Thymus (tissue), 11 donors: ENCODE measurements at regions not wholly inside any gene's neighbourhood (a gene's known extent, or its start where the extent isn't known, plus 50 kb on each side); places are given as distances from the start of the nearest gene placed in this dataset.

Experiments used
- DNase-seq, 9 donors: peaks; one replicate each; pipeline ENCODE4 v3.0.0-alpha.2; 2013; ENCODE audit warnings: low spot score in 9 of 9, low read depth in 6 of 9, missing footprints in 1 of 9
- H3K27ac ChIP-seq, 2 donors: one replicate each; pipeline ENCODE4 v1.5.1; 2013; ENCODE audit warnings: control low read depth in 1 of 2, low read depth in 1 of 2, low read length in 1 of 2, mild to moderate bottlenecking in 1 of 2, moderate library complexity in 1 of 2
- H3K27me3 ChIP-seq, 2 donors: one replicate each; pipeline ENCODE4 v1.5.1; 2013; ENCODE audit warnings: low read length in 1 of 2; ENCODE audit not compliant: control insufficient read depth in 2 of 2, insufficient read depth in 1 of 2
- H3K36me3 ChIP-seq, 2 donors: one replicate each; pipeline ENCODE4 v1.5.1; 2013; ENCODE audit warnings: low read length in 1 of 2, mild to moderate bottlenecking in 1 of 2, moderate library complexity in 1 of 2; ENCODE audit not compliant: control insufficient read depth in 2 of 2, insufficient read depth in 2 of 2
- H3K4me1 ChIP-seq, 2 donors: one replicate each; pipeline ENCODE4 v1.5.1; 2013; ENCODE audit warnings: low read length in 2 of 2; ENCODE audit not compliant: control insufficient read depth in 2 of 2, insufficient read depth in 2 of 2
- H3K4me3 ChIP-seq, 2 donors: one replicate each; pipeline ENCODE4 v1.5.1; 2013; ENCODE audit warnings: low read length in 2 of 2, control low read depth in 1 of 2, mild to moderate bottlenecking in 1 of 2
- H3K9me3 ChIP-seq, 2 donors: one replicate each; pipeline ENCODE4 v1.5.1; 2013; ENCODE audit warnings: low read length in 1 of 2, mild to moderate bottlenecking in 1 of 2; ENCODE audit not compliant: control insufficient read depth in 2 of 2, insufficient read depth in 1 of 2
- WGBS: extraction: QIAGEN DNeasy Blood & Tissue Kit; methylation state at CpG from one replicate; pipeline ENCODE4 v1.1.7; 2013; 5-methylcytosine and 5-hydroxymethylcytosine counted together
- donor health status: healthy.

GRCh38 chr5:110346893-110347358 lies 379.5 kb downstream of the TMEM232 start:
- Histone ChIP-seq H3K27me3 (no peaks in the 10 kb centered on the region), H3K27ac (no peak overlapping the region), H3K4me1 (no peaks in the 10 kb centered on the region), H3K4me3 (no peak overlapping the region), H3K36me3 (no peaks in the 10 kb centered on the region), H3K9me3 (no peaks in the 10 kb centered on the region)
- no peak for DNase-seq

DNA sequence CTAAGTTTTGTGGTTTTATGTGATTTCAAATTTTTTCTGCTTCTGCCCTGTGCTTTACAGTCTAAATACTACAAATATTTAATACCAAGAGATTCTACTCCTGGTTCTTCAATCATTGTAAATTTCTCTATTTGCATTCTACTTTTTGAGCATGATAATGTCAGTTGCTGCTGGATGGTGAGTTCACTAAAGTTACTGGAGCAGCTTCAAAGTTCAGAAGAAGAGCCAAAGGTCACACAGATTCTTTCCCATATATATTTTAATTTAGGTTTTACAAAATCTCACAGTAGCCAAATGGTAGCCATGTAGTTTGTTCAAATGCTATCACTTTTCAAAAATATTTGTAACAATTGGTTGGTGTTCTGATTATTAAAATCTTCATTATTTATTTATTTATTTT lies 378.7 kb downstream of the TMEM232 start:
- H3K4me1 ChIP-seq: no peaks in the 10 kb centered on the region
- H3K36me3 ChIP-seq: no peaks in the 10 kb centered on the region
- H3K27ac ChIP-seq: no peak overlapping the region
- no peaks in the 10 kb centered on the region for H3K27me3 ChIP-seq
- no peak for DNase-seq
- H3K4me3 ChIP-seq: no peak overlapping the region
- peaks cover 0 to under 1% of the 10 kb centered on the region in 2 donors for H3K9me3 ChIP-seq

DNA sequence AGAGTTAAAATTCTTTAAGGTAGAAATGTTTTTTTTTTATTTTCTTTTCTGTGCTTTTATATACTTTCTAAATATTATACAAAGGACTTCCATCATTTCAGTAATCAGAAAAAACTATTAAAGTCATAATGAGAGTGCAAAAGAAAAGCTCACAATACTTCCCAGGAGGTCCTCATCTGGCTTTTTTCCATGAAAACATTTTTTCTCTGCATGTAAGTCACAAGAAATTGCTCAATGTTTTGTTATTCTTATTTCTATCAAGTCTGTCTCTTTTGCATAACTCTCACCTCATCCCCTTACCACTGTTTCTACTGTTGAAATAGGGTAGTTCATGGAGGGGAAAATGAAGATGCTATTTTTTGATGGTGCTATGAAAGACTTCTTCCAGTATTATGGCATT lies 375.0 kb downstream of the TMEM232 start:
- peaks cover 0 to 4% of the 10 kb centered on the region in 2 donors for H3K9me3 ChIP-seq
- no peak for DNase-seq
- no peak overlapping the region for H3K27ac ChIP-seq
- no peaks in the 10 kb centered on the region for H3K36me3 ChIP-seq
- no peak overlapping the region for H3K4me3 ChIP-seq
- H3K27me3 ChIP-seq: no peaks in the 10 kb centered on the region
- H3K4me1 ChIP-seq: no peaks in the 10 kb centered on the region

GRCh38 chr5:110354311-110354710 lies 372.2 kb downstream of the TMEM232 start:
- DNase-seq: no peak
- Histone ChIP-seq H3K27me3 (no peaks in the 10 kb centered on the region), H3K36me3 (no peaks in the 10 kb centered on the region), H3K4me1 (no peaks in the 10 kb centered on the region), H3K27ac (no peak overlapping the region), H3K9me3 (peaks cover 0 to 4% of the 10 kb centered on the region in 2 donors), H3K4me3 (no peak overlapping the region)
- 90% methylated on average over 3 of the region's 3 CpGs for WGBS

- 94% methylated on average over 8 of the region's 8 CpGs for WGBS
- no peaks in the 10 kb centered on the region for H3K4me1 ChIP-seq
- no peak overlapping the region for H3K4me3 ChIP-seq
- H3K27ac ChIP-seq: no peak overlapping the region
- H3K27me3 ChIP-seq: no peaks in the 10 kb centered on the region
- H3K36me3 ChIP-seq: no peaks in the 10 kb centered on the region
- H3K9me3 ChIP-seq: peaks cover 0 to 4% of the 10 kb centered on the region in 2 donors
- DNase-seq: no peak
Observed at GRCh38 chr5:110354915-110355644, 371.4 kb downstream of the TMEM232 start.

DNA sequence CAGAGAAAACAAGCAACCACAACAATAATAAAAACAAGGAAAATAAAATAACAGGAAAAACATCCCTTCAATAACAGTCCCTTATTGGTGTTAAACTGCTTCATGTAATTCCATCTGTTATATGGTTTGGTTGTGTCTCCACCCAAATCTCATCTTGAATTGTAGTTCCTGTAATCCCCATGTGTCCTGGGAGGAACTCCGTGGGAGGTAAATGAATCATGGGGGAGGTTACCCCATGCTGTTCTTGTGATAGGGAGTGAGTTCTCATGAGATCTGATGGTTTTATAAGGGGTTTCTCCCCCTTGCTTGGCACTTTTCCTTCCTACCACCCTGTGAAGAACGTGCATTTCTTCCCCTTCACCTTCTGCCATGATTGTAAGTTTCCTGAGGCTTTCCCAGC lies 369.8 kb downstream of the TMEM232 start:
- H3K4me3 ChIP-seq: no peak overlapping the region
- H3K4me1 ChIP-seq: no peaks in the 10 kb centered on the region
- H3K27me3 ChIP-seq: no peaks in the 10 kb centered on the region
- H3K36me3 ChIP-seq: no peaks in the 10 kb centered on the region
- peaks cover 0 to 4% of the 10 kb centered on the region in 2 donors for H3K9me3 ChIP-seq
- H3K27ac ChIP-seq: no peak overlapping the region
- WGBS: 94% methylated on average over 2 of the region's 2 CpGs
- DNase-seq: no peak

GRCh38 chr5:110359221-110359620 lies 367.2 kb downstream of the TMEM232 start:
- Histone ChIP-seq H3K9me3 (no peaks in the 10 kb centered on the region), H3K36me3 (no peaks in the 10 kb centered on the region), H3K4me1 (no peaks in the 10 kb centered on the region), H3K27ac (no peak overlapping the region), H3K27me3 (no peaks in the 10 kb centered on the region), H3K4me3 (no peak overlapping the region)
- 90% methylated on average over 1 of the region's 1 CpG for WGBS
- DNase-seq: no peak

GRCh38 chr5:110361471-110361870 lies 365.0 kb downstream of the TMEM232 start:
- H3K36me3 ChIP-seq: no peaks in the 10 kb centered on the region
- H3K9me3 ChIP-seq: no peaks in the 10 kb centered on the region
- no peaks in the 10 kb centered on the region for H3K4me1 ChIP-seq
- H3K27me3 ChIP-seq: no peaks in the 10 kb centered on the region
- no peak overlapping the region for H3K27ac ChIP-seq
- H3K4me3 ChIP-seq: no peak overlapping the region
- DNase-seq: no peak

DNA sequence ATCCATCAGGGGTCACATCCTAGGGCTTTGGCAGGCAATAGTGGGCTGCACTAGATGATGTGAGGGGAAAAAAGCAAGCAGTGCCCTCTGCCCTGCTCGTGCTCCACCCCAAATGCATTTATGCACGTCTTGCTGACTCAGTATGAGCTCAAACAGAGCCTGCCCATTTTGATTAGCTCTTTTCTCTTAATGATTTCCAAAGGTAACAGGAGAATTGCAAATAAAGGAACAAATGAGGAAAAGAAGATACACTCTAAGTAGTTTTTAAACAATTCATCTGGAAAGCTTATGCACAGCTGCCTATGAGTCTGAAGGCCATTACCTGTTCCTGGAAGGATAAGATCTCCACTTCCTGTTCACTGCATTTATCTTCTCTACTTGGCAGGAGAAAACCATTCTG lies 364.2 kb downstream of the TMEM232 start:
- no peak overlapping the region for H3K27ac ChIP-seq
- no peak overlapping the region for H3K4me3 ChIP-seq
- H3K9me3 ChIP-seq: no peaks in the 10 kb centered on the region
- DNase-seq: peak in 1 of 9 donors; percentile 6
- 87% methylated on average over 2 of the region's 2 CpGs for WGBS
- H3K36me3 ChIP-seq: no peaks in the 10 kb centered on the region
- no peaks in the 10 kb centered on the region for H3K4me1 ChIP-seq
- no peaks in the 10 kb centered on the region for H3K27me3 ChIP-seq
